Endodermal cell (in vitro differentiated cells): ENCODE measurements at regions not wholly inside any gene's neighbourhood (a gene's known extent, or its start where the extent isn't known, plus 50 kb on each side); places are given as distances from the start of the nearest gene placed in this dataset.

Experiments
- DNase-seq: peaks from one replicate; pipeline ENCODE4 v3.0.0-alpha.2; 2017
- H3K27ac ChIP-seq: 2 replicates; pipeline ENCODE4 v1.5.1; 2013; ENCODE audit warnings: mild to moderate bottlenecking, low read depth, low read length, moderate library complexity
- H3K27me3 ChIP-seq: 2 replicates; pipeline ENCODE4 v1.6.1; 2013; ENCODE audit warnings: mild to moderate bottlenecking, low read length, moderate library complexity; ENCODE audit not compliant: insufficient read depth, control insufficient read depth, poor library complexity, severe bottlenecking
- H3K36me3 ChIP-seq: 2 replicates; pipeline ENCODE4 v1.7.0; 2013; ENCODE audit warnings: mild to moderate bottlenecking, low read length, moderate library complexity; ENCODE audit not compliant: control insufficient read depth, insufficient read depth
- H3K4me1 ChIP-seq: one replicate; pipeline ENCODE4 v1.7.0; 2013; ENCODE audit warnings: low read length; ENCODE audit not compliant: control insufficient read depth, insufficient read depth
- H3K4me3 ChIP-seq: 2 replicates; pipeline ENCODE4 v1.5.1; 2013; ENCODE audit warnings: mild to moderate bottlenecking, low read length, moderate library complexity
- H3K9ac ChIP-seq: 2 replicates; pipeline ENCODE4 v1.6.1; 2013; ENCODE audit warnings: mild to moderate bottlenecking, low read length, moderate library complexity; ENCODE audit not compliant: poor library complexity, severe bottlenecking; ENCODE audit errors: extremely low read depth
- H3K9me3 ChIP-seq: 2 replicates; pipeline ENCODE4 v1.6.1; 2013; ENCODE audit warnings: mild to moderate bottlenecking, low read length, moderate library complexity; ENCODE audit not compliant: control insufficient read depth
- H3K27ac Mint-ChIP-seq: 2 replicates; pipeline ENCODE4 v1.8.0; 2020; ENCODE audit warnings: mixed read lengths
- H3K27me3 Mint-ChIP-seq: 2 replicates; pipeline ENCODE4 v1.8.0; 2021; ENCODE audit warnings: mild to moderate bottlenecking, mixed read lengths; ENCODE audit not compliant: insufficient read depth
- H3K36me3 Mint-ChIP-seq: 2 replicates; pipeline ENCODE4 v1.8.0; 2020; ENCODE audit warnings: low read depth, mixed read lengths
- H3K4me1 Mint-ChIP-seq: 2 replicates; pipeline ENCODE4 v1.8.0; 2020; ENCODE audit warnings: mixed read lengths
- H3K4me3 Mint-ChIP-seq: 2 replicates; pipeline ENCODE4 v1.8.0; 2020; ENCODE audit warnings: mild to moderate bottlenecking, moderate library complexity, mixed read lengths
- H3K9me3 Mint-ChIP-seq: 2 replicates; pipeline ENCODE4 v1.8.0; 2020; ENCODE audit warnings: mild to moderate bottlenecking, mixed read lengths
- CTCF ChIP-seq: fragments of 200-600 bp; sonication (generic); conservative IDR thresholded peaks from 2 replicates; pipeline ENCODE4 v1.5.0; 2021; ENCODE audit warnings: antibody characterized with exemption, mild to moderate bottlenecking
- WGBS, 2 experiments: methylation state at CpG; one replicate each; pipeline versions ENCODE4 v1.1.5 to v1.1.7; 2013; ENCODE audit warnings: missing lambda C conversion rate in 2 of 2, mixed read lengths in 1 of 2; ENCODE audit not compliant: insufficient coverage in 1 of 2, insufficient read length in 1 of 2; 5-methylcytosine and 5-hydroxymethylcytosine counted together

GRCh38 chr7:26001662-26002244 is 150.2 kb upstream of the NFE2L3 start:
- Histone ChIP-seq H3K27ac (no peak overlapping the region), H3K4me3 (no peak overlapping the region), H3K9ac (no peak overlapping the region), H3K36me3 (no peaks in the 10 kb centered on the region), H3K9me3 (no peaks in the 10 kb centered on the region), H3K4me1 (peaks cover 7% of the 10 kb centered on the region), H3K27me3 (no peaks in the 10 kb centered on the region)
- Mint-ChIP-seq H3K27me3 (no peaks in the 10 kb centered on the region), H3K27ac (no peak overlapping the region), H3K9me3 (no peaks in the 10 kb centered on the region), H3K36me3 (no peaks in the 10 kb centered on the region), H3K4me1 (peaks cover 1% of the 10 kb centered on the region), H3K4me3 (no peak overlapping the region)
- no peak for DNase-seq
- TF ChIP-seq CTCF, result no peak
- WGBS, 2 experiments, result 89 to 98% methylated on average over 4 to 5 of the region's 5 CpGs

DNA sequence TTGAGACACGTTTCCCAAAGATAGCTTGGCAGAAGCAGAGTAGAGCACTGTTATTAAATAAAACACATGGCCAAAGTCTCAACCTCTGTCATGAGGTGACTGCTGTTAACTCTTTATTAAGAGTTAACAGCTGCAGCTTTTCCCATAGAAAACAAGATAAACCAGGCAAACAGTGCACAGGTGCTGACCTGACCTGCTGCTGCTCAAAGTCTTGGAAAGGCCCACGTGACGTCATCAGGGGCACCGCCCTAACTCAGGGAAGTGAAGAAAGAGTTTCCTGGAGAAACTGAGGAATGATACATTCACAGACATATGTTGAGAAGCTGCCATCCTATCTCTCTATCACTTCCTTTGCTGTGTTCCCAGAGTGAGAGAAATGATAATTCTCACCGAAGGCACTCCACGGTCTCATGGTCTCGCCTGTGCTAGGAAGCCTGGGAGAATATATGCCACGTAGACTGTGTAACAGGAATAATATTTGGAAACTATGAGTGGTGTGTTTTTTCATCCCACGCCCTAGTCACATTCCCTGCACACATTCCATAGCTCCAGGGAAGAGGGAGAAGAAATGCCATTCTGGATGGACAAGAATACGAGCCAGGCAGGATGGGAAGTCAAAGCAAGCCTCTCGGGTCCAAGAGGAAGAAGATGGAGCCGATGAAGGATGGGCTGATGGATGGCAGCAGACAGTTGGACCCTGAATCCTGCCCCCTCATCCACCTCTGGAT is 146.2 kb upstream of the NFE2L3 start:
- H3K27ac ChIP-seq, result no peak overlapping the region
- H3K4me3 Mint-ChIP-seq, result no peak overlapping the region
- no peak overlapping the region for H3K27ac Mint-ChIP-seq
- no peaks in the 10 kb centered on the region for H3K36me3 Mint-ChIP-seq
- H3K4me1 Mint-ChIP-seq, result no peaks in the 10 kb centered on the region
- no peaks in the 10 kb centered on the region for H3K27me3 Mint-ChIP-seq
- H3K36me3 ChIP-seq, result no peaks in the 10 kb centered on the region
- no peaks in the 10 kb centered on the region for H3K27me3 ChIP-seq
- DNase-seq, result no peak
- no peaks in the 10 kb centered on the region for H3K9me3 ChIP-seq
- no peak overlapping the region for H3K4me3 ChIP-seq
- H3K9ac ChIP-seq, result no peak overlapping the region
- H3K4me1 ChIP-seq, result peaks cover 13% of the 10 kb centered on the region
- H3K9me3 Mint-ChIP-seq, result no peaks in the 10 kb centered on the region
- 91% methylated on average over 4 to 12 of the region's 12 CpGs for WGBS, 2 experiments
- TF ChIP-seq CTCF, result no peak

GRCh38 chr7:26006426-26006825 is 145.6 kb upstream of the NFE2L3 start:
- H3K36me3 Mint-ChIP-seq, result no peaks in the 10 kb centered on the region
- H3K4me3 Mint-ChIP-seq, result no peak overlapping the region
- no peaks in the 10 kb centered on the region for H3K4me1 Mint-ChIP-seq
- H3K27me3 ChIP-seq, result no peaks in the 10 kb centered on the region
- WGBS, 2 experiments, result 93 to 94% methylated on average over 3 to 4 of the region's 4 CpGs
- no peak overlapping the region for H3K27ac ChIP-seq
- peaks cover 13% of the 10 kb centered on the region for H3K4me1 ChIP-seq
- no peaks in the 10 kb centered on the region for H3K27me3 Mint-ChIP-seq
- H3K9ac ChIP-seq, result no peak overlapping the region
- no peaks in the 10 kb centered on the region for H3K36me3 ChIP-seq
- H3K27ac Mint-ChIP-seq, result no peak overlapping the region
- H3K9me3 Mint-ChIP-seq, result no peaks in the 10 kb centered on the region
- no peak for DNase-seq
- H3K4me3 ChIP-seq, result no peak overlapping the region
- TF ChIP-seq CTCF, result no peak
- no peaks in the 10 kb centered on the region for H3K9me3 ChIP-seq
